ENCODE measurements at regions not wholly inside any gene's neighbourhood (a gene's known extent, or its start where the extent isn't known, plus 50 kb on each side); places are given as distances from the start of the nearest gene placed in this dataset.

- no peak overlapping the region for H3K27ac ChIP-seq
- intact Hi-C loops (cut with DNase I; ENCODE audit: low total_unique reads): no loop called here
- WGBS, 2 donors (ENCODE audit: low coverage in 1 of 2): 73 to 79% methylated on average over 3 to 4 of the region's 4 CpGs
- H3K36me3 ChIP-seq: no peaks in the 10 kb centered on the region
- in situ Hi-C loops (cut with MboI; ENCODE audit: low pct_ligation_motif_present in 1 of 4, low pct_unique_long_range_greater_than_20kb in 1 of 4, low sequenced_read_pairs in 3 of 4): no loop called here
- H3K4me3 ChIP-seq: no peak overlapping the region
- H3K4me1 ChIP-seq: no peaks in the 10 kb centered on the region
- no peaks in the 10 kb centered on the region for H3K9me3 ChIP-seq
- DNase-seq: no peak
- TF ChIP-seq CTCF (IDR thresholded peaks at IDR 0.05): no peak
- no peak for TF ChIP-seq POLR2A (IDR thresholded peaks at IDR 0.05)
- TF ChIP-seq POLR2AphosphoS5 (IDR thresholded peaks at IDR 0.05): no peak
- TF ChIP-seq EP300 (IDR thresholded peaks at IDR 0.05; ENCODE audit: low read depth): no peak
- H3K27me3 ChIP-seq: no peaks in the 10 kb centered on the region
Observed at GRCh38 chr11:96607864-96608558, 218.2 kb downstream of the JRKL start.

GRCh38 chr11:96614101-96614500 is 224.3 kb downstream of the JRKL start:
- no peak for TF ChIP-seq EP300 (IDR thresholded peaks at IDR 0.05; ENCODE audit: low read depth)
- TF ChIP-seq CTCF (IDR thresholded peaks at IDR 0.05): no peak
- no peak for TF ChIP-seq POLR2AphosphoS5 (IDR thresholded peaks at IDR 0.05)
- no peak for TF ChIP-seq POLR2A (IDR thresholded peaks at IDR 0.05)
- Histone ChIP-seq H3K4me1 (no peaks in the 10 kb centered on the region), H3K4me3 (no peak overlapping the region), H3K27me3 (no peaks in the 10 kb centered on the region), H3K9me3 (no peaks in the 10 kb centered on the region), H3K36me3 (no peaks in the 10 kb centered on the region), H3K27ac (no peak overlapping the region)
- in situ Hi-C loops (cut with MboI; ENCODE audit: low pct_ligation_motif_present in 1 of 4, low pct_unique_long_range_greater_than_20kb in 1 of 4, low sequenced_read_pairs in 3 of 4): no loop called here
- intact Hi-C loops (cut with DNase I; ENCODE audit: low total_unique reads): no loop called here
- 72 to 80% methylated on average over 3 to 4 of the region's 4 CpGs for WGBS, 2 donors (ENCODE audit: low coverage in 1 of 2)
- no peak for DNase-seq

GRCh38 chr11:96614846-96615245 is 225.0 kb downstream of the JRKL start:
- Histone ChIP-seq H3K27me3 (no peaks in the 10 kb centered on the region), H3K4me1 (no peaks in the 10 kb centered on the region), H3K27ac (no peak overlapping the region), H3K4me3 (no peak overlapping the region), H3K9me3 (no peaks in the 10 kb centered on the region), H3K36me3 (no peaks in the 10 kb centered on the region)
- 33 to 58% methylated on average over 1 to 3 of the region's 4 CpGs for WGBS, 2 donors (ENCODE audit: low coverage in 1 of 2)
- TF ChIP-seq CTCF (IDR thresholded peaks at IDR 0.05) (no peak), EP300 (IDR thresholded peaks at IDR 0.05; ENCODE audit: low read depth) (no peak), POLR2A (IDR thresholded peaks at IDR 0.05) (no peak), POLR2AphosphoS5 (IDR thresholded peaks at IDR 0.05) (no peak)
- intact Hi-C loops (cut with DNase I; ENCODE audit: low total_unique reads) (no loop called here), in situ Hi-C loops (cut with MboI; ENCODE audit: low pct_ligation_motif_present in 1 of 4, low pct_unique_long_range_greater_than_20kb in 1 of 4, low sequenced_read_pairs in 3 of 4) (no loop called here)
- no peak for DNase-seq

DNA sequence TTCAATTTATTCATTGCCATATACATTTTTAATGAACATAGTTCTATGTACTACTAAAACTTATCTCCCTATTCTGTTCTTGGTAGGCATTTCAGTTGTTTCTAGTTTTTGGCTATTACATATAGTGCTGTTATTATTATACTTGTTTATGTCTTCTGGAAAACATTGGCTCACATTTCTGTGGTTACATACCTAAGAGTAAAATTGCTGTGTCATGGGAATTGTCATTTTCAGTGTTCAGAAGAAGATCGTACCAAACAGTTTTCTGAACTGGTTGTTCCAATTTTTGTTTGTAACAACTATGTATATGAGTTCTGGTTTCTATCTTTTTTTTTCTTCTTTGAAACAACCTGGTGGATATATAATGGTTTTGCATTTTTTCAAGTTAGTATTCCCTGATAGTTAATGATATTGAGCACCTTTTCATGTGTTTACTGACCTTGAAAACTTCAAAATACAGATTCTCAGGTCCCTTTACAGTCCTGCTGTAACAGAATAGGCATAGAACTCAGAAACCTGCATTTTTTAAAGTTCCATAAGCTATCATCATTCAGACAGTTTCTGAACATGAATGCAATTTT is 230.7 kb downstream of the JRKL start:
- no peaks in the 10 kb centered on the region for H3K9me3 ChIP-seq
- no peak for DNase-seq
- H3K36me3 ChIP-seq: no peaks in the 10 kb centered on the region
- in situ Hi-C loops (cut with MboI; ENCODE audit: low pct_ligation_motif_present in 1 of 4, low pct_unique_long_range_greater_than_20kb in 1 of 4, low sequenced_read_pairs in 3 of 4) (no loop called here), intact Hi-C loops (cut with DNase I; ENCODE audit: low total_unique reads) (no loop called here)
- WGBS, 2 donors (ENCODE audit: low coverage in 1 of 2): 54 to 67% methylated on average over 1 of the region's 1 CpG
- H3K27me3 ChIP-seq: no peaks in the 10 kb centered on the region
- no peak for TF ChIP-seq POLR2AphosphoS5 (IDR thresholded peaks at IDR 0.05)
- no peak for TF ChIP-seq POLR2A (IDR thresholded peaks at IDR 0.05)
- no peak for TF ChIP-seq EP300 (IDR thresholded peaks at IDR 0.05; ENCODE audit: low read depth)
- TF ChIP-seq CTCF (IDR thresholded peaks at IDR 0.05): no peak
- no peaks in the 10 kb centered on the region for H3K4me1 ChIP-seq
- H3K4me3 ChIP-seq: no peak overlapping the region
- no peak overlapping the region for H3K27ac ChIP-seq
